HG02973 (cell line): ENCODE measurements at regions not wholly inside any gene's neighbourhood (a gene's known extent, or its start where the extent isn't known, plus 50 kb on each side); places are given as distances from the start of the nearest gene placed in this dataset.

Experiments used
- ATAC-seq: cut with Tn5 transposase; IDR thresholded peaks from one replicate; pipeline ENCODE4 v1.9.1; 2021; ENCODE audit warnings: moderate library complexity; ENCODE audit not compliant: unreplicated experiment

DNA sequence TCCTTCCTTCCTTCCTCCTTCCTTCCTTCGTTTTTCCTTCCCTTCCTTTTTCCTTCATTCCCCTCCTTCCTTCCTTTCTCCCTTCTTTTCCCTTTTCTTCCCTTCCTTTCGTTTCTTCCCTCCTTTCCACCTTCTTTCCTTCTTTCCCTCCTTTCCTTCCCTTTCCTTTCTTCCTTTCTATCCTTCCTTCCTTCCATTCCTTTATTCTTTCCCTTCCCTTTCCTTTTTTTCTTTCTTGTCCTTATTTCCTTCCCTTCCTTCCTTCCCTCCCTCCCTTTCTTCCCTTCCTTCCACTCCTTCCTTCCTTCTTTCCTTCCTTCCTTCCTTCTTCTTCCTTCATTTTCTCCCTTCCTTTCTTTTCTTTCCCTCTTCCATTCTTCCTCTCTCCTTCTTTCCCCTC lies 394.6 kb downstream of the GABRB3 start:
- no peak for ATAC-seq

- ATAC-seq = no peak
These were observed 396.6 kb downstream of the GABRB3 start for GRCh38 chr15:26376243-26376642.

GRCh38 chr15:26374806-26375205 lies 398.1 kb downstream of the GABRB3 start:
- no peak for ATAC-seq

DNA sequence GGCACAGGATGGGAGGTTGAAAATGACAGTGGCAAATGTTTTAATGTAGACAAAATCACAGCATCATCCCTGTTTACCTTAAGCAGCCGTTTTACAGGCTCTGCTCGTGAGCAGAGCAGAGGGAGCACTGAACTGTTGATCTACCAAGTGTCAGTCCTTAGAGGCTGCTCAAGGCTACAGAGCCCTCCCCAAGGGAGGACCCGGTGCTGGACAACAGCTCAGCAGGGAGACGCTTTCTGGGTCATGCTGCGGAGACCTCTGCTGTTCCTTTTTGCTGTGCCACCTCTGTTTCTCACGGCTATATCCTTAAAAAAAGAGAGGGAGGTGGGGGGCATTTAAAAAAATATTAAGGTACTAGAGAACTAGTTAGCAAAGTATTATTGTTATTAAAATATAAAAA lies 400.2 kb downstream of the GABRB3 start:
- no peak for ATAC-seq

GRCh38 chr15:26365077-26365476 lies 407.8 kb downstream of the GABRB3 start:
- ATAC-seq = no peak

DNA sequence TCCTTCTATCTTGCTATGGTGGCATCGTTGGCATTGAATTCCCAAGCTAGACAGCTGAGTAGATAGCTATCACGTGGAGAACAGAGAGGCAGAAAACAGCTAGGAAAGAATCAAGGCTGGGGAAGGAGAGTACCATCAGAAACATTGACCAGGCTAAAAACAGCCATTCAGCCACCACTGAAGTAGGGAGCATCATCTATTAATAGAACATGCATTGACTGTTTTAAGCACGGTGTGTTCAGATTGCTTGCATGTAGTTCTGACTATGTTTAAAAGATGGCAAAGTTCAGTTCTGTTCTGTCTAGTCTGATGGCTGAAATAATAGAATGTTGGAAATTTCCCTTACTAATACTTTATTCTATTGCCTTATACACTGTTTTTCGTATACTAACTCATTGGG lies 413.0 kb downstream of the GABRB3 start:
- ATAC-seq = no peak

GRCh38 chr15:26358708-26359107 lies 414.2 kb downstream of the GABRB3 start:
- ATAC-seq = no peak

GRCh38 chr15:26357653-26358052 lies 415.2 kb downstream of the GABRB3 start:
- ATAC-seq = no peak

DNA sequence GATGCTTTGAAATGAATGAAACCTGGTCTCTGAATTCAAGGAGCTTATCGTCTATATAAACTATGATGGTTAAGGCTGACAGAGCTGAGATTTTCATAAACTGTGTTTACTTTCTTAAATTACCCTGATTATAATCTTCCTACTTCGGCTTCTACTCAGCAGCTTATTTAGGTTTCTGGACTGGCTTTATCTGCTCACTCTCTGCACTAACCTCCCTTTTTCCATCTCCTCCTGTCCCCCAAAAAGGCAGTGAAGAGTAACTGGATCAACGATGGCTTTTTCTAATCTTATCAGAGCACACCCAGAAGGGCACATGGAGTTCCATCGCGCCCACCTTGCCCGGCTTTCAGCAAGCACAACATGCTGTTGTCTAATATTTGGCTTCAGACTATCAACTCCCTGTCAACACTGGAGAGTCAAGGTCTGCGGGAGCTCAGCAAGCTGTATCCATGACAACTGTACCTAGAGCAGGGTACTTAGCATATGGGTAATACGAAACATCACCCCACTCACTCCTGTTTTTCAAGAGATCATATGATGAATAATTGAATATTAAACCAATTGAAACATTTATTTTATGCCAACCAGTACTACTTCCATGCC lies 417.3 kb downstream of the GABRB3 start:
- ATAC-seq = no peak

- ATAC-seq = no peak
These were observed 420.0 kb downstream of the GABRB3 start for GRCh38 chr15:26352909-26353308.

DNA sequence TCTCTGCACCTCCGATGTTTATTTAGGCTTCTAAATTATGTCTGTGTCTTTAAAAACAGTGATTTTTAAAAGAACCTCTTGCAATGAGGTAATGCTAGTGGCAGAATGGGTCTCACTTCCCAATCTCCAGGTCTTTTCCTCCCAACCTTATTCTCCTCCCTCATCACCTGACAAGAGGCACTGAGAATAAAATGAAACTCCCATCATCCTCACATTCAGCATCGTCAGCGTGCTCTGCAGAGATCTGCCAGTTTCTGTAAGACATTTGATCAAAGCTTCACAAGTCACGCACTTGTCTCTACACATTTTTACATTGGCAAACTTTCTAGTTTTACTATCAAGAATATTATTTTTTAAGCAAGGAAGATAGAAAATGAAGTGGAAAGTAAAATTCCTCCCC lies 420.5 kb downstream of the GABRB3 start:
- ATAC-seq = no peak

DNA sequence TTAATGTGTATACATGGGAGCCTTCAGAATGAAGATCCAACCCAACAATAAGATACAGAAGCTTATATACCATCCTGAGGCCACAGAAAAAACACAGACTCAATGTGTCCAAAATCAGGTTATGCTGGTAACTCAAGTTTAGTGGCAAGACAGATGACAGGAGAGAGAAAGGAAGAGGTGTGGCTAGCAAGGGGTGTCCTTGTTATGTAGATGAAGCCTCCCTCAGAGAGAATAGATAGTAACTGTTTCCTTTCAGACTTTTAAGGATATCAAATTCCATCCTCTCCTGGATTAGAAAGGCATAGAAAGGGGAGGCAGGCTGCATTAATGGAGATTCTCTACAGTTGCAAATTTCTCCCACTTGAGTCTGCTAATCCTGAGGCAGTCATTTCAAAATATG lies 447.4 kb downstream of the GABRB3 start:
- ATAC-seq = no peak

- ATAC-seq = no peak
These were observed 449.3 kb downstream of the GABRB3 start for GRCh38 chr15:26323566-26323965.

DNA sequence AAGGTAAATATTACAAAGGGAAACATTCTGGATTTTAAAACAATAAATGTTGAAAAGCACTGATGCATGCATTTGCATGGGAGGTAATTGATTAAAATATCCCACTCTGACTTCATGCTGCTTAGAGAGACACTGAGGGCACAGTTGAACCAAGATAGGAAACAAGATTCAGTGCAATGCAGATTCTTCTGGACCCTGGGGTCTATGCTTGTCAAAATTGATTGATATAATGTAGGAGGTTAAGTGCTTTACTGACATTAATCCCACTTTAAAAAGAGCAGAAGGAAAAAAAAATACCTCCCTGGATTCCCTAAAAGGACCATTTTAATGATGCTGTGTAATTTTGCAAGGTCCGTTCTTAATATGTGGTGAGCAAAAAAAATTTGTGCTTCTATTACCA lies 454.2 kb downstream of the GABRB3 start:
- ATAC-seq = no peak

- ATAC-seq = no peak
These were observed 451.4 kb upstream of the ATP10A start for GRCh38 chr15:26314577-26314976.

DNA sequence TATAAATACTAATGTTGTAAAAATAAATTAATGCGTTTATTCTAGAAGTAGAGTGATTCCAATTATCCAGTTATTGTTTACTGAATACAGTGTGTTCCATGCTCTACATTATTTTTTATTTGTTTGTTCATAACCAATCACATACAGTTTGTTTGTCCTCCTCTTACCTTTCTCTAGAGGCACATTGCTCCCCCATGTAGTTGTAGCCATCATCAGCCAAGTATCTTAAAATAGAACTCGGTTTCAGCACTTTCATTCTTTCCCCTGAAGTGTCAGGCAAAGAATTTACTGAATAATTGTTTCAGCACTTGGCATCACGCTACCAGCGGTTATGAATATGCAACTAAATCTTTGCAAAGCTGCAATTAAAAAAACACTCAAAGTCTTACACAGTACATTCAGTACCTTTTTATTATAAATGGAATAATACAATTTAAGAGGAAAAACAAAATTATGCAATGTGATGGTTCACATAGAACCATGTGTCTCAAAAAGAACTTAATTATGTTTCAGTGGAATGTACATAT lies 448.6 kb upstream of the ATP10A start:
- no peak for ATAC-seq

GRCh38 chr15:26298659-26299170 lies 435.6 kb upstream of the ATP10A start:
- ATAC-seq = no peak

GRCh38 chr15:26298010-26298658 lies 435.0 kb upstream of the ATP10A start:
- ATAC-seq = no peak

- ATAC-seq = no peak
These were observed 432.4 kb upstream of the ATP10A start for GRCh38 chr15:26295336-26296085.

DNA sequence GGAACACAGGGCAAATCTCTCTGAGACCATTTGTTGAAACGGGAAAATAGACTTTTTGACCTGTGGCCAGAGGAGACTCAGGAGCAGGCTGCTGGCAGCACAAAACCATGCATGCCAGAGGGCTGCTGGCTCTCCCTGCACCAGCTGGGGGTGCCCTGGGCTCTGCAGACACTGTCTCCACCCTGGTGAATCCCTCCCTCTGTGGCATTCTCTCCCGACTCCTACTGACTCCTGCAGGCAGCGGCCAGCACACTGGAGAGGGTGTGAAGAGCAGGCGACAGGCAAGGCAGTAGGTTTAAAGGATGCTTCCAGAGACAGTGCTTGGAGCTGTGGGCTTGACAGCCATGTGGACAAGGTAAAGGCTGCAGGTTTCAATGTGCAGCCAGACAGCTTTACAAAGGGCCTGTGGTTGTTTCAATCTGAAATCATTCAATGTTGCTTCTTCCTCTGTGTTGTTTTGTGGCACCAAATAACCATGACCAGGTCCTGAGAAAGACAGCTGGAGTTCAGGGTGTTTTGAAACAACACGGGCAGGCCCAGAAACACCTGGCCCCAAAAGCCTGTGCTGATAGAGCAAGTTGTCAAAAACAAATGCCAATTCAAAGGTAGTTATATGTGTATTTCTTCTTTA lies 431.0 kb upstream of the ATP10A start:
- no peak for ATAC-seq

- ATAC-seq = no peak
These were observed 424.3 kb upstream of the ATP10A start for GRCh38 chr15:26287381-26287780.
